Keratinocyte (primary cell): ENCODE measurements at regions not wholly inside any gene's neighbourhood (a gene's known extent, or its start where the extent isn't known, plus 50 kb on each side); places are given as distances from the start of the nearest gene placed in this dataset.

Experiments used
- DNase-seq: peaks from one replicate; pipeline ENCODE4 v3.0.0-alpha.2; 2011; ENCODE audit warnings: low read depth, missing footprints, low spot score
- FAIRE-seq: peaks from 2 replicates; lab custom pipeline; 2011; peaks lifted over from hg19 to GRCh38; lab: Jason Lieb, UNC
- H2AFZ ChIP-seq: 2 replicates; pipeline ENCODE4 v1.6.0; 2012; ENCODE audit warnings: low read length, control low read depth, inconsistent platforms; ENCODE audit not compliant: control insufficient read depth
- H3K27ac ChIP-seq: 2 replicates; pipeline ENCODE4 v1.5.1; 2011; ENCODE audit warnings: low read length; ENCODE audit not compliant: control insufficient read depth, insufficient read depth
- H3K27me3 ChIP-seq: 3 replicates; pipeline ENCODE4 v1.6.0; 2011; ENCODE audit warnings: low read length; ENCODE audit not compliant: control insufficient read depth, insufficient read depth; ENCODE audit errors: extremely low read depth
- H3K36me3 ChIP-seq, 2 experiments: 2 replicates in 1 of 2; 3 replicates in 1 of 2; pipeline ENCODE4 v1.5.1; 2011; ENCODE audit warnings: low read length in 2 of 2, mild to moderate bottlenecking in 1 of 2; ENCODE audit not compliant: control insufficient read depth in 2 of 2, insufficient read depth in 2 of 2; ENCODE audit errors: extremely low read depth in 1 of 2
- H3K4me1 ChIP-seq: 3 replicates; pipeline ENCODE4 v1.5.1; 2011; ENCODE audit warnings: low read length; ENCODE audit not compliant: control insufficient read depth, insufficient read depth; ENCODE audit errors: extremely low read depth
- H3K4me2 ChIP-seq: 3 replicates; pipeline ENCODE4 v1.6.0; 2011; ENCODE audit warnings: low read depth, low read length; ENCODE audit not compliant: control insufficient read depth, insufficient read depth; ENCODE audit errors: extremely low read depth
- H3K4me3 ChIP-seq, 3 experiments: fragments of 200-600 bp in 1 of 3; sonication (generic) in 1 of 3; 2 replicates in 2 of 3; 3 replicates in 1 of 3; pipeline ENCODE4 v1.5.1; 2011 to 2016; ENCODE audit warnings: low read length in 3 of 3, mild to moderate bottlenecking in 3 of 3, control low read depth in 2 of 3, inconsistent platforms in 1 of 3, low read depth in 1 of 3, mixed read lengths in 1 of 3, mixed run types in 1 of 3, moderate library complexity in 1 of 3; ENCODE audit not compliant: control insufficient read depth in 2 of 3, insufficient read depth in 2 of 3; ENCODE audit errors: extremely low read depth in 1 of 3
- H3K79me2 ChIP-seq: 2 replicates; pipeline ENCODE4 v1.6.0; 2012; ENCODE audit warnings: low read length; ENCODE audit not compliant: control insufficient read depth, insufficient read depth
- H3K9ac ChIP-seq: 3 replicates; pipeline ENCODE4 v1.6.0; 2011; ENCODE audit warnings: low read length; ENCODE audit not compliant: control insufficient read depth, insufficient read depth; ENCODE audit errors: extremely low read depth
- H3K9me1 ChIP-seq: 3 replicates; pipeline ENCODE4 v1.6.0; 2011; ENCODE audit warnings: low read length; ENCODE audit not compliant: control insufficient read depth, insufficient read depth; ENCODE audit errors: extremely low read depth
- H3K9me3 ChIP-seq: 2 replicates; pipeline ENCODE4 v1.5.1; 2012; ENCODE audit warnings: low read depth, low read length; ENCODE audit not compliant: control insufficient read depth
- H4K20me1 ChIP-seq: 3 replicates; pipeline ENCODE4 v1.6.0; 2011; ENCODE audit warnings: low read length; ENCODE audit not compliant: control insufficient read depth, insufficient read depth; ENCODE audit errors: extremely low read depth
- CTCF ChIP-seq, 3 experiments: IDR thresholded peaks in 1 of 3; conservative IDR thresholded peaks in 1 of 3; optimal IDR thresholded peaks in 1 of 3; 2 replicates in 2 of 3; 3 replicates in 1 of 3; pipeline versions ENCODE3 to v1.5.1; 2011; ENCODE audit warnings: low read length in 3 of 3, mild to moderate bottlenecking in 3 of 3, moderate library complexity in 2 of 3, control low read depth in 1 of 3, inconsistent platforms in 1 of 3; ENCODE audit not compliant: insufficient read depth in 2 of 3; ENCODE audit errors: extremely low read depth in 1 of 3
- EZH2 ChIP-seq: IDR thresholded peaks from one replicate; pipeline ENCODE4 v1.6.1; 2012; ENCODE audit warnings: inconsistent platforms, mild to moderate bottlenecking, low read length, moderate library complexity
- dilution Hi-C: fragments of 300-500 bp; cut with MboI; formaldehyde crosslinking; loops from one replicate; pipeline ENCODE4 v1.7.0; 2020; ENCODE audit warnings: low sequenced_read_pairs; ENCODE audit not compliant: extremely low pct_ligation_motif_present

GRCh38 chr3:27633224-27633545 lies 88.9 kb downstream of the EOMES start:
- peak; percentile 44 for FAIRE-seq
- no peak for DNase-seq
- H3K36me3 ChIP-seq = no peaks in the 10 kb centered on the region

GRCh38 chr3:27632431-27633223 lies 89.5 kb downstream of the EOMES start:
- Histone ChIP-seq H2AFZ (peak overlapping the region; percentile 93), H3K9me1 (no peaks in the 10 kb centered on the region), H3K4me1 (peaks cover 15% of the 10 kb centered on the region), H3K27me3 (no peaks in the 10 kb centered on the region), H3K9ac (peak overlapping the region; percentile 73), H3K9me3 (no peaks in the 10 kb centered on the region), H3K36me3 (no peaks in the 10 kb centered on the region), H3K79me2 (no peaks in the 10 kb centered on the region), H3K4me3 (peak overlapping the region; percentile 34 to 68 (median 59)), H3K27ac (peak overlapping the region; percentile 70), H3K4me2 (peak overlapping the region; percentile 83), H4K20me1 (no peaks in the 10 kb centered on the region)
- dilution Hi-C loops = no loop called here
- TF ChIP-seq EZH2 (no peak), CTCF (optimal IDR thresholded peaks at IDR 0.05 in 1 of 3, IDR thresholded peaks at IDR 0.05 in 1 of 3, conservative IDR thresholded peaks at IDR 0.05 in 1 of 3; ENCODE audit: extremely low read depth in 1 of 3, insufficient read depth in 2 of 3, low read length in 3 of 3) (no peak)
- FAIRE-seq (peak; percentile 49), DNase-seq (no peak)

More at GRCh38 chr3:27633224-27633545, 88.9 kb downstream of the EOMES start:
- H2AFZ ChIP-seq = peak overlapping the region; percentile 93
- no peaks in the 10 kb centered on the region for H3K27me3 ChIP-seq
- TF ChIP-seq EZH2 (no peak), CTCF (optimal IDR thresholded peaks at IDR 0.05 in 1 of 3, IDR thresholded peaks at IDR 0.05 in 1 of 3, conservative IDR thresholded peaks at IDR 0.05 in 1 of 3; ENCODE audit: extremely low read depth in 1 of 3, insufficient read depth in 2 of 3, low read length in 3 of 3) (no peak)
- peaks cover 15% of the 10 kb centered on the region for H3K4me1 ChIP-seq
- no peaks in the 10 kb centered on the region for H3K9me1 ChIP-seq
- H3K79me2 ChIP-seq = no peaks in the 10 kb centered on the region
- no peaks in the 10 kb centered on the region for H3K9me3 ChIP-seq
- peak overlapping the region; percentile 83 for H3K4me2 ChIP-seq
- H3K9ac ChIP-seq = peak overlapping the region; percentile 73
- peak overlapping the region; percentile 70 for H3K27ac ChIP-seq
- dilution Hi-C loops = no loop called here
- no peaks in the 10 kb centered on the region for H4K20me1 ChIP-seq
- peak overlapping the region; percentile 34 to 68 (median 59) for H3K4me3 ChIP-seq
